ENCODE measurements at regions not wholly inside any gene's neighbourhood (a gene's known extent, or its start where the extent isn't known, plus 50 kb on each side); places are given as distances from the start of the nearest gene placed in this dataset.

- no peak overlapping the region for H2BK12ac ChIP-seq (ENCODE audit: low read depth, low read length)
- H3K79me2 ChIP-seq (ENCODE audit: control insufficient read depth in 1 of 2, insufficient read depth in 2 of 2, low read length in 2 of 2) = no peaks in the 10 kb centered on the region
- H4K20me1 ChIP-seq (replicated peaks in 1 of 2; ENCODE audit: control insufficient read depth in 1 of 2, insufficient read depth in 2 of 2, low read length in 2 of 2) = no peaks in the 10 kb centered on the region
- no peak overlapping the region for H3K4me2 ChIP-seq (ENCODE audit: insufficient read depth in 1 of 2, low read depth in 2 of 2, low read length in 2 of 2)
- H4K8ac ChIP-seq (ENCODE audit: extremely low read depth, insufficient read depth, low read length) = no peak overlapping the region
- TF ChIP-seq USF2 (IDR thresholded peaks at IDR 0.05; ENCODE audit: low read length) (no peak), ASH2L (IDR thresholded peaks at IDR 0.05; ENCODE audit: low read length) (no peak), MAX (IDR thresholded peaks at IDR 0.05) (no peak), GTF2F1 (IDR thresholded peaks at IDR 0.05; ENCODE audit: borderline replicate concordance, low read depth, low read length) (no peak), EP300 (IDR thresholded peaks at IDR 0.05; ENCODE audit: borderline replicate concordance in 1 of 2, low read depth in 2 of 2, low read length in 2 of 2) (no peak), E2F6 (IDR thresholded peaks at IDR 0.05) (no peak)
- H3K14ac ChIP-seq (ENCODE audit: insufficient read length) = no peak overlapping the region
- no peak overlapping the region for H2BK20ac ChIP-seq (ENCODE audit: low read length)
- H3K18ac ChIP-seq (ENCODE audit: extremely low read depth, low read length) = no peak overlapping the region
- no peak overlapping the region for H2BK5ac ChIP-seq (ENCODE audit: low read depth, low read length)
- no peaks in the 10 kb centered on the region for H3K9me3 ChIP-seq (ENCODE audit: insufficient read depth in 2 of 2, low read depth in 1 of 2, low read length in 1 of 2)
- H3K23ac ChIP-seq (ENCODE audit: insufficient read length) = no peak overlapping the region
- no peak overlapping the region for H3K9ac ChIP-seq (replicated peaks in 1 of 4; ENCODE audit: extremely low read depth in 1 of 4, low read depth in 3 of 4, low read length in 3 of 4)
- no peak overlapping the region for H2BK15ac ChIP-seq (ENCODE audit: low read length)
- POLR2A ChIA-PET (ENCODE audit: partially characterized antibody) = interaction anchor here (1.2 kb wide), 1 partner anchor 15 kb away, joined by 3 read pairs; no protein-coding TSS in a partner anchor
- no peak for FAIRE-seq
- no peak overlapping the region for H4K91ac ChIP-seq (replicated peaks; ENCODE audit: insufficient read length, low read length)
- no peaks in the 10 kb centered on the region for H3K23me2 ChIP-seq (ENCODE audit: low read depth, low read length)
- no peak overlapping the region for H3K27ac ChIP-seq (ENCODE audit: low read depth, low read length)
- no peak overlapping the region for H3K56ac ChIP-seq (replicated peaks; ENCODE audit: insufficient read length, low read depth, low read length)
- H4K5ac ChIP-seq (ENCODE audit: insufficient read length, low read depth, low read length) = no peak overlapping the region
- H3K79me1 ChIP-seq (ENCODE audit: low read depth, low read length) = no peaks in the 10 kb centered on the region
- no peaks in the 10 kb centered on the region for H3K27me3 ChIP-seq (replicated peaks in 1 of 4; ENCODE audit: control insufficient read depth in 3 of 4, extremely low read depth in 1 of 4, insufficient read depth in 3 of 4, low read length in 3 of 4)
- no peak overlapping the region for H3K4ac ChIP-seq (replicated peaks; ENCODE audit: insufficient read length, low read depth, low read length)
- H3K4me3 ChIP-seq (ENCODE audit: extremely low read depth in 1 of 4, insufficient read depth in 2 of 4, low read depth in 3 of 4, low read length in 4 of 4) = no peak overlapping the region
- H2BK120ac ChIP-seq (replicated peaks; ENCODE audit: low read depth, low read length) = no peak overlapping the region
- no peak for DNase-seq (ENCODE audit: low read depth in 1 of 2, low spot score in 2 of 2)
- no peak overlapping the region for H2AFZ ChIP-seq (ENCODE audit: low read length)
- CTCF ChIA-PET (ENCODE audit: partially characterized antibody) = interaction anchor here (1.3 kb wide), 1 partner anchor 286 kb away, joined by 3 read pairs; no protein-coding TSS in a partner anchor
- no peak overlapping the region for H2AK5ac ChIP-seq (ENCODE audit: low read depth, low read length)
- 94% methylated on average over 5 of the region's 5 CpGs; no CpG with 5 or more reads in 1 of the 2 experiments for WGBS, 2 experiments (ENCODE audit: extremely low coverage in 1 of 2, insufficient coverage in 1 of 2, insufficient read length in 1 of 2, insufficient replicate concordance in 2 of 2, low coverage in 1 of 2, low lambda C conversion rate in 2 of 2, missing lambda C conversion rate in 1 of 2)
- H3K4me1 ChIP-seq (replicated peaks in 1 of 4; ENCODE audit: control insufficient read depth in 3 of 4, insufficient read depth in 4 of 4, low read length in 3 of 4) = no peaks in the 10 kb centered on the region
- H3K36me3 ChIP-seq (ENCODE audit: control insufficient read depth in 2 of 4, insufficient read depth in 4 of 4, low read length in 3 of 4) = no peaks in the 10 kb centered on the region
Measured at GRCh38 chr10:21458126-21458871, 67.2 kb downstream of the SKIDA1 start.
